OCI-LY1 (cell line): ENCODE measurements at regions not wholly inside any gene's neighbourhood (a gene's known extent, or its start where the extent isn't known, plus 50 kb on each side); places are given as distances from the start of the nearest gene placed in this dataset.

ENCODE experiments used
- H2AFZ ChIP-seq: fragments of 200-600 bp; sonication (generic), shearing (Covaris generic); 2 replicates; pipeline ENCODE4 v1.6.0; 2014; ENCODE audit warnings: antibody characterized with exemption, mild to moderate bottlenecking, low read length
- H3F3A ChIP-seq: fragments of 200-600 bp; sonication (generic), shearing (Covaris generic); 2 replicates; pipeline ENCODE4 v1.6.0; 2014; ENCODE audit warnings: mild to moderate bottlenecking, antibody characterized with exemption, low read length, moderate library complexity; ENCODE audit not compliant: insufficient read depth
- H3K27ac ChIP-seq: fragments of 200-600 bp; sonication (generic); 2 replicates; pipeline ENCODE4 v1.5.1; 2014; ENCODE audit warnings: low read length, mixed run types, mild to moderate bottlenecking, low read depth; ENCODE audit not compliant: poor library complexity, severe bottlenecking
- H3K27me3 ChIP-seq: fragments of 200-600 bp; sonication (generic); 2 replicates; pipeline ENCODE4 v1.6.0; 2014; ENCODE audit warnings: antibody characterized with exemption, mild to moderate bottlenecking, low read length, moderate library complexity; ENCODE audit not compliant: insufficient read depth
- H3K36me3 ChIP-seq: fragments of 200-600 bp; sonication (generic); 2 replicates; pipeline ENCODE4 v1.6.1; 2014; ENCODE audit warnings: mild to moderate bottlenecking, antibody characterized with exemption, low read length, moderate library complexity, mixed read lengths; ENCODE audit not compliant: insufficient read depth
- H3K4me1 ChIP-seq: fragments of 200-600 bp; sonication (generic); 2 replicates; pipeline ENCODE4 v1.5.1; 2014; ENCODE audit warnings: mild to moderate bottlenecking, low read length, moderate library complexity; ENCODE audit not compliant: insufficient read depth, severe bottlenecking
- H3K4me2 ChIP-seq: fragments of 200-600 bp; sonication (generic), shearing (Covaris generic); 2 replicates; pipeline ENCODE4 v1.6.1; 2014; ENCODE audit warnings: low read length
- H3K4me3 ChIP-seq: fragments of 200-600 bp; sonication (generic); 2 replicates; pipeline ENCODE4 v1.5.1; 2014; ENCODE audit warnings: low read length, low read depth, mild to moderate bottlenecking, mixed read lengths; ENCODE audit not compliant: poor library complexity, severe bottlenecking
- H3K79me2 ChIP-seq: fragments of 200-600 bp; shearing (Covaris generic); 2 replicates; pipeline ENCODE4 v1.6.1; 2016; ENCODE audit warnings: mixed run types, low read length, mixed read lengths; ENCODE audit not compliant: insufficient read depth
- H3K9ac ChIP-seq: fragments of 200-600 bp; sonication (generic), shearing (Covaris generic); 2 replicates; pipeline ENCODE4 v1.6.1; 2014; ENCODE audit warnings: mild to moderate bottlenecking, low read length, mixed read lengths
- H3K9me2 ChIP-seq: fragments of 200-600 bp; sonication (generic), shearing (Covaris generic); 2 replicates; pipeline ENCODE4 v1.6.1; 2014; ENCODE audit warnings: low read depth, mild to moderate bottlenecking, low read length, mixed read lengths
- H3K9me3 ChIP-seq: fragments of 200-600 bp; shearing (Covaris generic); 2 replicates; pipeline ENCODE4 v1.6.1; 2014; ENCODE audit warnings: low read length, mixed read lengths
- H4K20me1 ChIP-seq: fragments of 200-600 bp; sonication (generic), shearing (Covaris generic); 2 replicates; pipeline ENCODE4 v1.6.0; 2016; ENCODE audit warnings: mild to moderate bottlenecking, low read length; ENCODE audit not compliant: insufficient read depth
- CTCF ChIP-seq: fragments of 200-600 bp; sonication (generic), shearing (Covaris generic); IDR thresholded peaks from 2 replicates; pipeline ENCODE4 v1.5.1; 2017; ENCODE audit warnings: mild to moderate bottlenecking, antibody characterized with exemption, low read length, moderate library complexity, mixed read lengths
- EZH2 ChIP-seq: fragments of 200-600 bp; sonication (generic), shearing (Covaris generic); IDR thresholded peaks from 2 replicates; pipeline ENCODE4 v1.8.0; 2017; ENCODE audit warnings: borderline replicate concordance, mixed run types, mild to moderate bottlenecking, antibody characterized with exemption, low read length, moderate library complexity, mixed read lengths

- Histone ChIP-seq H3K4me3 (no peak overlapping the region), H3K36me3 (no peaks in the 10 kb centered on the region), H3K4me1 (no peaks in the 10 kb centered on the region), H3K79me2 (no peaks in the 10 kb centered on the region), H4K20me1 (no peaks in the 10 kb centered on the region), H3K9ac (no peak overlapping the region), H3K9me2 (no peaks in the 10 kb centered on the region), H3K27me3 (no peaks in the 10 kb centered on the region; the same call in 1 of the 2 replicates), H3K27ac (no peak overlapping the region), H3F3A (no peaks in the 10 kb centered on the region), H3K9me3 (no peaks in the 10 kb centered on the region), H3K4me2 (no peak overlapping the region), H2AFZ (no peak overlapping the region)
- TF ChIP-seq EZH2, result no peak
- TF ChIP-seq CTCF, result no peak
Observed at GRCh38 chr9:109584205-109584604, 86.1 kb upstream of the PTPN3 start.

GRCh38 chr9:109585796-109586195 is 87.7 kb upstream of the PTPN3 start:
- no peak for TF ChIP-seq CTCF
- TF ChIP-seq EZH2, result no peak
- no peaks in the 10 kb centered on the region for H3K9me3 ChIP-seq
- no peak overlapping the region for H3K27ac ChIP-seq
- H3K4me3 ChIP-seq, result no peak overlapping the region
- no peaks in the 10 kb centered on the region for H3K9me2 ChIP-seq
- no peaks in the 10 kb centered on the region for H3K4me1 ChIP-seq
- no peak overlapping the region for H3K9ac ChIP-seq
- H4K20me1 ChIP-seq, result no peaks in the 10 kb centered on the region
- no peaks in the 10 kb centered on the region for H3F3A ChIP-seq
- H3K4me2 ChIP-seq, result no peak overlapping the region
- H3K36me3 ChIP-seq, result no peaks in the 10 kb centered on the region
- no peaks in the 10 kb centered on the region; the same call in 1 of the 2 replicates for H3K27me3 ChIP-seq
- no peak overlapping the region for H2AFZ ChIP-seq
- H3K79me2 ChIP-seq, result no peaks in the 10 kb centered on the region

- Histone ChIP-seq H3K4me3 (no peak overlapping the region), H2AFZ (no peak overlapping the region), H4K20me1 (no peaks in the 10 kb centered on the region), H3K9me2 (no peaks in the 10 kb centered on the region), H3K4me1 (no peaks in the 10 kb centered on the region), H3K36me3 (no peaks in the 10 kb centered on the region), H3F3A (no peaks in the 10 kb centered on the region), H3K4me2 (no peak overlapping the region), H3K9me3 (no peaks in the 10 kb centered on the region), H3K79me2 (no peaks in the 10 kb centered on the region), H3K27ac (no peak overlapping the region), H3K9ac (no peak overlapping the region), H3K27me3 (no peaks in the 10 kb centered on the region; the same call in 1 of the 2 replicates)
- TF ChIP-seq CTCF, result no peak
- TF ChIP-seq EZH2, result no peak
Observed at GRCh38 chr9:109586993-109587392, 88.9 kb upstream of the PTPN3 start.
